OCI-LY7 (cell line): ENCODE measurements at regions not wholly inside any gene's neighbourhood (a gene's known extent, or its start where the extent isn't known, plus 50 kb on each side); places are given as distances from the start of the nearest gene placed in this dataset. TPM values are rescaled to one million over a fixed set of nuclear protein-coding genes. Genes with fewer than 3 reads are reported as not detected.

Experiments
- BruUV-seq: library from RNA; stranded (reverse); fragments of 400-500 nt; replicated peaks from 2 replicates; lab custom pipeline; 2021; lab: Mats Ljungman, UMichigan
- CTCF ChIA-PET: fragments of 300-600 bp; sonication (Branson Sonifier 250); formaldehyde crosslinking; loops from one replicate; lab custom pipeline; 2022; ENCODE audit warnings: antibody characterized with exemption; ENCODE audit not compliant: unreplicated experiment; lab: Charles Lee
- POLR2A ChIA-PET: fragments of 300-600 bp; sonication (Branson Sonifier 250); formaldehyde crosslinking; loops from one replicate; lab custom pipeline; 2022; ENCODE audit warnings: antibody characterized with exemption; lab: Charles Lee
- DNase-seq: peaks from one replicate; pipeline ENCODE4 v3.0.0-alpha.2; 2015; ENCODE audit warnings: low spot score
- H2AFZ ChIP-seq: fragments of 200-600 bp; sonication (generic), shearing (Covaris generic); 2 replicates; pipeline ENCODE4 v1.6.1; 2014; ENCODE audit warnings: mild to moderate bottlenecking, antibody characterized with exemption, low read length, moderate library complexity
- H3K27ac ChIP-seq: fragments of 200-600 bp; sonication (generic); 2 replicates; pipeline ENCODE4 v1.5.1; 2014; ENCODE audit warnings: mixed run types, low read depth, mild to moderate bottlenecking, moderate library complexity, low read length, inconsistent platforms; ENCODE audit not compliant: poor library complexity, severe bottlenecking
- H3K36me3 ChIP-seq: fragments of 200-600 bp; sonication (generic); 2 replicates; pipeline ENCODE4 v1.6.1; 2014; ENCODE audit warnings: mild to moderate bottlenecking, antibody characterized with exemption, low read length, moderate library complexity, mixed read lengths; ENCODE audit not compliant: insufficient read depth
- H3K4me1 ChIP-seq: fragments of 200-600 bp; sonication (generic); 2 replicates; pipeline ENCODE4 v1.5.1; 2014; ENCODE audit warnings: mild to moderate bottlenecking, low read length; ENCODE audit not compliant: insufficient read depth, poor library complexity, severe bottlenecking
- H3K4me2 ChIP-seq: fragments of 200-600 bp; sonication (generic); 2 replicates; pipeline ENCODE4 v1.6.1; 2014; ENCODE audit warnings: mild to moderate bottlenecking, low read length
- H3K4me3 ChIP-seq: fragments of 200-600 bp; sonication (generic); 2 replicates; pipeline ENCODE4 v1.5.1; 2014; ENCODE audit warnings: mild to moderate bottlenecking, low read depth, low read length; ENCODE audit not compliant: poor library complexity, severe bottlenecking
- H3K79me2 ChIP-seq: fragments of 200-600 bp; sonication (generic); 2 replicates; pipeline ENCODE4 v1.6.1; 2016; ENCODE audit warnings: low read depth, mild to moderate bottlenecking, low read length, moderate library complexity, mixed read lengths; ENCODE audit not compliant: insufficient read depth
- H3K9me2 ChIP-seq: fragments of 200-600 bp; sonication (generic); 2 replicates; pipeline ENCODE4 v1.6.1; 2016; ENCODE audit warnings: mild to moderate bottlenecking, low read length, mixed read lengths; ENCODE audit not compliant: insufficient read depth
- H3K9me3 ChIP-seq: fragments of 200-600 bp; sonication (generic); 2 replicates; pipeline ENCODE4 v1.6.1; 2014; ENCODE audit warnings: mild to moderate bottlenecking, mixed run types, low read length, mixed read lengths
- H4K20me1 ChIP-seq: fragments of 200-600 bp; sonication (generic); 2 replicates; pipeline ENCODE4 v1.6.1; 2014; ENCODE audit warnings: mild to moderate bottlenecking, antibody characterized with exemption, low read length, moderate library complexity, mixed read lengths; ENCODE audit not compliant: insufficient read depth
- EZH2phosphoT487 ChIP-seq: fragments of 200-600 bp; sonication (generic); IDR thresholded peaks from 2 replicates; pipeline ENCODE4 v1.6.1; 2018; ENCODE audit warnings: low read depth, borderline replicate concordance, mild to moderate bottlenecking, mixed run types, antibody characterized with exemption, low read length, moderate library complexity, mixed read lengths
- intact Hi-C: fragments of 100-400 bp; cut with micrococcal nuclease; formaldehyde crosslinking; loops from one replicate; pipeline ENCODE4 v1.10.0; 2022; ENCODE audit not compliant: unreplicated experiment
- small RNA-seq: library from RNA; depleted of rRNA; stranded (forward); fragments of <200 nt; gene quantifications from one replicate; pipeline ENCODE3, GENCODE V24; 2014
- TF ChIP-seq, protein P1 (sequence below): fragments of 200-600 bp; sonication (generic); conservative IDR thresholded peaks from 2 replicates; pipeline ENCODE4 v1.5.1; 2014; ENCODE audit warnings: mild to moderate bottlenecking, antibody characterized with exemption, low read length, moderate library complexity, mixed read lengths

DNA sequence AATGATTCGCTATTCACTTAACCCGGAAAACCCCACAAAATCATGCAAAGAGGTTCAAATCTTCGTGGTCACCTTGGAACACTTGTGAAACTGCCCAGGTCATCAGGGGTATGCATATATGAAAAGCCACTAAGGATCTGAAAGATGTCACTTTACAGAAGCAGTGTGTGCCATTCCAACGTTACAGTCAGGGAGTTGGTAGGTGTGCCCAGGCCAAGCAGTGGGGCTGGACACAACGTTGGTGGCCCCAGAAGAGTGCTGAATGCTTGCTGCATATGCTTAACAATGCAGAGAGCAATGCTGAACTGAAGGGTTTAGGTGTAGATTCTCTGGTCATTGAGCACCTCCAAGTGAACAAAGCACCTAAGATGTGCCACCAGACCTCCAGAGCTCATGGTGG lies 51.1 kb upstream of the EIF5 start:
- no peak for TF ChIP-seq EZH2phosphoT487
- TF ChIP-seq, protein P1, sequence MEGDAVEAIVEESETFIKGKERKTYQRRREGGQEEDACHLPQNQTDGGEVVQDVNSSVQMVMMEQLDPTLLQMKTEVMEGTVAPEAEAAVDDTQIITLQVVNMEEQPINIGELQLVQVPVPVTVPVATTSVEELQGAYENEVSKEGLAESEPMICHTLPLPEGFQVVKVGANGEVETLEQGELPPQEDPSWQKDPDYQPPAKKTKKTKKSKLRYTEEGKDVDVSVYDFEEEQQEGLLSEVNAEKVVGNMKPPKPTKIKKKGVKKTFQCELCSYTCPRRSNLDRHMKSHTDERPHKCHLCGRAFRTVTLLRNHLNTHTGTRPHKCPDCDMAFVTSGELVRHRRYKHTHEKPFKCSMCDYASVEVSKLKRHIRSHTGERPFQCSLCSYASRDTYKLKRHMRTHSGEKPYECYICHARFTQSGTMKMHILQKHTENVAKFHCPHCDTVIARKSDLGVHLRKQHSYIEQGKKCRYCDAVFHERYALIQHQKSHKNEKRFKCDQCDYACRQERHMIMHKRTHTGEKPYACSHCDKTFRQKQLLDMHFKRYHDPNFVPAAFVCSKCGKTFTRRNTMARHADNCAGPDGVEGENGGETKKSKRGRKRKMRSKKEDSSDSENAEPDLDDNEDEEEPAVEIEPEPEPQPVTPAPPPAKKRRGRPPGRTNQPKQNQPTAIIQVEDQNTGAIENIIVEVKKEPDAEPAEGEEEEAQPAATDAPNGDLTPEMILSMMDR: no peak
- no peak overlapping the region for H3K4me2 ChIP-seq
- BruUV-seq: no TSS peak
- intact Hi-C loops: no loop called here
- H3K9me3 ChIP-seq: no peaks in the 10 kb centered on the region
- H3K79me2 ChIP-seq: no peaks in the 10 kb centered on the region
- H2AFZ ChIP-seq: no peak overlapping the region
- H3K27ac ChIP-seq: no peak overlapping the region
- H4K20me1 ChIP-seq: no peaks in the 10 kb centered on the region
- H3K4me3 ChIP-seq: no peak overlapping the region
- H3K9me2 ChIP-seq: no peaks in the 10 kb centered on the region
- CTCF ChIA-PET: no interaction called here
- no peaks in the 10 kb centered on the region for H3K4me1 ChIP-seq
- H3K36me3 ChIP-seq: no peaks in the 10 kb centered on the region
- DNase-seq: no peak
- POLR2A ChIA-PET: interaction anchor here (0.6 kb wide), 1 partner anchor 69 kb away, joined by 4 read pairs; no protein-coding TSS in a partner anchor

GRCh38 chr14:103283916-103284315 lies 50.1 kb upstream of the EIF5 start:
- intact Hi-C loops: no loop called here
- no peak for DNase-seq
- Histone ChIP-seq H3K4me3 (no peak overlapping the region), H3K4me1 (no peaks in the 10 kb centered on the region), H3K9me2 (no peaks in the 10 kb centered on the region), H2AFZ (no peak overlapping the region), H3K4me2 (no peak overlapping the region), H3K27ac (no peak overlapping the region), H3K9me3 (no peaks in the 10 kb centered on the region), H4K20me1 (no peaks in the 10 kb centered on the region), H3K79me2 (no peaks in the 10 kb centered on the region), H3K36me3 (no peaks in the 10 kb centered on the region)
- POLR2A ChIA-PET: interaction anchor here (0.6 kb wide), 1 partner anchor 252 kb away, joined by 5 read pairs; no protein-coding TSS in a partner anchor
- TF ChIP-seq, protein P1: no peak
- no peak for TF ChIP-seq EZH2phosphoT487
- CTCF ChIA-PET: no interaction called here
- no TSS peak for BruUV-seq

Small RNA genes in the stretch of these regions (small RNA-seq; reads per million reads assigned to genes)
- not detected for gene AL161669.2
